Activated CD4-positive, CD25-positive, alpha-beta regulatory T cell (primary cell): ENCODE measurements at regions not wholly inside any gene's neighbourhood (a gene's known extent, or its start where the extent isn't known, plus 50 kb on each side); places are given as distances from the start of the nearest gene placed in this dataset.

Experiments
- DNase-seq, 4 experiments: peaks; one replicate each; lab custom pipeline; 2025; lab: John Stamatoyannopoulos, UW

- DNase-seq: no peak
Observed at GRCh38 chr9:28834156-28834555, 1260.9 kb upstream of the C9orf72 start.

DNA sequence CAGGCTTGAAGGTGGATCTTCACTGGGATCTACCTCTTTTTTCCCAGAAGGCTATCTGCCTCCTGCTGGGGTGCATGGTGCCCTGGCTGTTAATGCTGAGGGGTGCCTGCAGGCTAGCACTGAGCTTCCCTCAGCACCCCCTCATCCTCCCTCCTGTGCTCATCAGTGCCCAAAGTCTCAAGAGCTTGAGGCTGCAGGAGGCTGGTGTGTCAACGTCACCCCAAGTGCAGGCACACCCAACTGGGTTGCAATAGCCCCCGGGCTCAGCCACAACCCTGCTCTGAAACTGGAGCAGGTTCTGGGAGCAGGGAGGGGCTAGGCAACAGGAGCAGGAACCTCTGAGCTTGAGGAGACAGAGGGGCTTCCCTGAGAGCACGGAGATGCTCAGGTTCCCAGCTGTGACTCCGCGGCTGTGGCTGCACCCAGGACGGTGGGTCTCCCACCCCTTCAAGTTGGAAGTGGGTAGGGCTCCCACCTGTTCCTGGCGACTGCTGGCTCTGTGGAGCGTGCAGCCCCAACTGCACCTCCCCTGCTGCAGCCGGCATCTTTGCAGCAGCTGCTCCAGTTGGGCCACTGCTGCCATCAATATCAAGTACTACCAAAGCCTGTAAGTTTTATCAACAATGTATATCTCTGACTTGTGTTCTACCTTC, 1266.6 kb upstream of the C9orf72 start:
- no peak for DNase-seq

GRCh38 chr9:28841775-28842174, 1268.5 kb upstream of the C9orf72 start:
- DNase-seq: no peak

- no peak for DNase-seq
Observed at GRCh38 chr9:28847331-28847730, 1274.0 kb upstream of the C9orf72 start.

- no peak for DNase-seq
Observed at GRCh38 chr9:28848671-28849070, 1275.4 kb upstream of the C9orf72 start.

DNA sequence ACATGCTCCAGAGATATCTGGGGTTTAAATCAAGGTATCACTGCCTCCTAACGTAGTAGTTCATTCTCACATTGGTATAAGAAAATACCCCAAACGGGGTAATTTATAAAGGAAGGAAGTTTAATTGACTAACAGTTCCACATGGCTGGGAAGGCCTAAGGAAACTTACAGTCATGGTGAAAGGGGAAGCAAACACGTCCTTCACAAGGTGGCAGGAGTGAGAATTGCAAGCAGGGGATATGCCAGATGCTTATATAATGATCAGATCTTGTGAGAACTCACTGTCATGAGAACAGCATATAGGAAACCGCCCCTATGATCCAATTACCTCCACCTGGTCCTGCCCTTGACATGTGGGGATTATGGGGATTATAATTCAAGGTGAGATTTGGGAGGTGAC, 1280.2 kb upstream of the C9orf72 start:
- DNase-seq: no peak

GRCh38 chr9:28866951-28867350, 1293.7 kb upstream of the C9orf72 start:
- no peak for DNase-seq

GRCh38 chr9:28868228-28868990, 1295.1 kb upstream of the C9orf72 start:
- DNase-seq: no peak

DNA sequence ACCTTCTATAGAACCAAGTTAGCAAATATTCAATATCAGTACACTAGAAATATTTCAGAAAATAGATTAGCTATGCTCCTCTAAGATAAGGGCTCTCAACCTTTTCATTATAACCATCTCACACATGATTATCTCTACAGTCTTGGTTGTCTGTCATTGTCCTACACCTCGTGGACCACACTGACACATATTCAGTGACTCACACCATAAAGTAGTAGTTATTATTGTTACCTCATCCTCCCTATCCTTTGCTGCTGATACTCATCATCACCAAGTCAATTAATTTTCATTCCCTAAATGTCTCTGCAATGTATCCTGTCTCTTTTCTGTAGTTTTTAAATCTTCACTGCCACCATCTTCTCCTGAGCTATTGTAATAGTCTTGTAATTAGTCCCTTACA, 1309.2 kb upstream of the C9orf72 start:
- DNase-seq: no peak

DNA sequence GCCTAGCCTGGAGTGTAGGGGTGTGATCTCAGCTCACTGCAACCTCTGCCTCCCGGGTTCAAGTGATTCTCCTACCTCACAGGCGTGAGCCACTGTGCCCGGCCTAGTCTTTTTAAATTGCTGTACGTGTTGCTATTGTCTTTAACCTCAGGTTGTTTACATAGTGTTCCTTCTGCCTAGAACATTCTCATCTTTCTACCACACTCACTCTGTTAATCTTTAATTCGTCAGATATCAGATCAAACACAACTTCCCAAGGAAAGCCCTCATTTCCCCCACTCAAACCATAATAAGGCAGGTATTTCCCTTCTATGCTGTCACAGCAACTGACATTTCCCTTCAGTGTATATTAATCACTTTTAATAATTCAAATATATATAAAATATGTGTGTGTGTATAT, 1310.0 kb upstream of the C9orf72 start:
- DNase-seq: no peak

GRCh38 chr9:28887188-28887884, 1314.1 kb upstream of the C9orf72 start:
- DNase-seq: no peak

DNA sequence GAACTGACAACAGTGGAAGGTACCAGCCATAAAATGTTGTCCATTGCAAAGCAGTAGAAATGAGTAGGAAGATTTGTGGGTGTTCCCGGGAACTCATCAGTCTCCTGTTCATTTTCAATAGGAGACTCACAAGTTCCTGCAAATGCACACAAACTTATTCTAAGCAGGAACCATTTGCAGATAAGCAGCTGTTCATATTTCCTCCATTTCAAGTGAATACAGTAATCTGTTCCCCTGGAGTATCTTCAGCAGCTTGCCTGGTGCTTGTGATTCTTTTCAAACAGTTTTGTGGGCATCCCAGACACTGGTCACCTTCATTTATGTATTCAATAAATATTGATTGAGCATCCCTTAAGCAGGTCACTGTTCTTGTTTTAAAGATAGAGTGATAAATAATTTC, 1315.5 kb upstream of the C9orf72 start:
- no peak for DNase-seq

DNA sequence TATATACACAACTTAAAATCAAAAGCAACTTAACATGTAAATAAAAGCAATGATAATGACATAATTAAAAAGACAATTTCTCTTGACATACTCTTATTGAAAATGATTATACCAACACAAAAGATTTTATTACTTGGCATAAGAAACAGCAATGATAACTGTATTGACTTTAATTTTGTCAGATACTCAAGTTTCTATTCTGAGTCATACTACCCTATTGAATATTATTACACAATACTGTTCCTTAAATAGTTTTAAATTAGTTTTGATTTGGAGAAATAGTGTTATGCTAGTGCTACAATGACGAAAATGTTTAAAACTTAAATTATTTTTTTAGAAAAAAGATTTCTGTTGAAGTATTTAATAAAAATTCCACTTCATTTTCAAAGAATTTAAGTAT, 1319.3 kb upstream of the C9orf72 start:
- DNase-seq: no peak

DNA sequence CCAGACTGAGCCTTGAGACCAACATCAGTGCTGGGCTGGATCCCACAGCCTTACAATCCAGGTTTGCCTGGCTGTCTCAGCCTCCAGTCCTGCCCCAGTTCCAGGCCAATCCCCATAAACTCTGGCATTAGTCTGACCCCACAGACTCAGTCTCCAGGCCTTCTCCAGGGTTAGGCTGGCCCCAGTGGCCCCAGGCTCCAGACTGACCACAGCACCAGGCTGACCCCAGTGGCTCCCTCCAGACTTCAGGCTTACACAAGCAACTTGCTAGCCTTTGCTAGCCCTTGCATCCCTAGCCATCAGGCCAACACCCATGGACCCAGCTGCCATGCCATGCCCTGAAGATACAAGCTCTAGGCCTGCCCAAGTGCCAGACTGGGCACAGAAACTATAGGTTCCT, 1326.0 kb upstream of the C9orf72 start:
- DNase-seq: no peak

DNA sequence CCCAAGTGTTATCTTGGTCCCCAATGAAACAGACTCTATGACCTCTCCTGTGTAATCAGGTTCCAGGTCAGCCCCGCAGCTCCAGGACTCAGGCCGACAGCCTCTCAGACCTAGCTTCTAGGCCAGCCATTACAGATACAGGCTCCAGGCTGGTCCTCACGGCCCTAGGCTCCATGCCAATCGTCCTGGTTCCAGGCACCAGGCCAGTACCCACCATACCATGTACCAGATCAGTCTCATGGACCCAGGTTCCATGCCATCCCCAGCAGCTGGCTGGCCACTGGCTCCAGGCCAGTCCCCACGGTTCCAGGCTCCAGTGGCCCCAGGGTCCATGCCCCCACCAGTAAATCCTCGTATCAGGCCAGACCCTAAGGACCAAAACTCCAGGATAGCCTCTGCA, 1326.6 kb upstream of the C9orf72 start:
- DNase-seq: no peak

DNA sequence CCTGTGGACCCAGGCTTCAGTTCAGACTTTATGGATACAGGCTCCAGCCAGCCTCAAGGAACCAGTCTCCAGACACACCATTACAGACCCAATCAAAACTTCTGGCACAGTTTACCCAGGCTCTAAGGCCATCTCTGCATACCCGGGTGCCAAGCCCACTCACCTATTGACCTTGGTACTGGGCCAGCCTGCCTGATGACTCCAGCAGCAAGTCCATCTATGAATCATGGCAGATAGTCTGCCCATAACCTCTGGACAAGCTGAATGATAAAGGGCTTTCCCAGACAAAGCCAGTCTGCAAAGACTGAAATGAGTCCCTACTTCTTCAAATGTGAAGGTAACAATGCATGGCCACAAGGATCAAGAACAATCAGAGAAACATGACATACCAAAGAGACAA, 1327.1 kb upstream of the C9orf72 start:
- no peak for DNase-seq

GRCh38 chr9:28909526-28909925, 1336.2 kb upstream of the C9orf72 start:
- DNase-seq: no peak

GRCh38 chr9:28912621-28913020, 1339.3 kb upstream of the C9orf72 start:
- DNase-seq: no peak

DNA sequence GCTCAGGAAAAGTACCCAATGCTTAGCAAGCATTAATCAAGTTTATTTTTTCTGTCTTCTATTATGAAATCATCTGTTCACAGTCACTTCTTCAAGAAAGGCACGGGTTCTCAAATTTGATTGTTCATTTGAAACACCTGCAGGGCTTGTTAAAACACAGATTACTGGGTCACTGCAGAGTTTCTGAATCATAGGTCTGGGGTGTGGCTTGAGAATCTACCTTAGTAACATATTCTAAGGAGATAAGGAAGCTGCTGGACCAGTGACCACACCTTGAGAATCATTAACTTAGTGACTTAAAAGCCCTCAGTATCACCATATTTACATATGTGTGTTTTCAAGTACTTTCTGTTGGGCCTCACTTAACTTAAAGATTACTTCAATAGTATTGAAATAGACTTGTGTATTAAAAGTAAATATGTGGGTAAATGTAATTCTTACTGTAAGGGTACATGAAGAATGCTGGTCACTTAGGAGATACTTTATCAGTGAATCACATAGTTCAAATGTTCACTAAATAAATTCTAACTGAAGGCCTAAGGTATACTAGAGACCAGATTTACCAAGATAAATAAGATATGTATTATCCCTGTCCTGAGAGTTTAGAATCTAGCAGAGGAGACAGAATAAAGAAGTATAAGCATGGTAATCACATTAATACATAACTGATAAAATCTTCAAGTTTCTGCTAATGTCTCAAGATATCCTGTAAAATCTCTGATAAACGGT, 1342.1 kb upstream of the C9orf72 start:
- no peak for DNase-seq

DNA sequence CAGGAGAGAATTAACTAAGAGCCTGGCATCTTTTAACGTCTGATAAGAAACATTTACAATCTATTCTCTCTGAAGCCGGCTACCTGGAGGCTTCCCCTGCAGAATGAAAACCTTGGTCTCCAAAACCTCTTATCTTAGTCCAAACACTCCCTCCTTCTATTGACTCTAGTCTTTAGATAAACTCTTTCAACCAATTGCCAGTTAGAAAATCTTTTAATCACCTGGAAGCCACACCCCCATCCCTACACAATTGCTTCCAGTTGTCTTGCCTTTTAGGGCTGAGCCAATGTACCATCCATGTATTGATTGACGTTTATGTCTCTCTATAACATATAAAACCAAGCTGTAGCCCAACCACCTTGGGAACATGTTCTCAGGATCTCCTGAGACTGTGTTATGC, 1343.1 kb upstream of the C9orf72 start:
- no peak for DNase-seq

GRCh38 chr9:28921857-28922500, 1348.7 kb upstream of the C9orf72 start:
- DNase-seq: no peak

DNA sequence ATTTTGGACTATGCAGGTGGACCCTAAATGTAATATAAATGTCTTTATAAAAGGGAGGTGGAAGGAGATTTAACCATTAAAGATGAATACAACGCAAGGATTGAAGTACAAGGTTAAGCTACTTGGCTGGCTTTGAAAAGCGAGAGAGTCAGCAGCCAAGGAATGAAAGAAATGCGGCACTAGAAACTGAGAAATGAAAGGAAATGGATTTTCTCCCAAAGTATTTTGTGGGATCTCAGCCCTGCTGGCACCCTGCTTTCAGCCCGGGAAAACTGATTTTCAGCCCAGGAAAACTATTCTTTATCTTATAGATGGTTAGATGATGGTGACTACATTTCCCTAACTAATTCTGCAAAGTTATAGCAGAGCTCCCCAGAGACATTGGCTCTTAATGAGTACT, 1349.6 kb upstream of the C9orf72 start:
- DNase-seq: no peak
